Left ventricle myocardium inferior (tissue), 1 donor: ENCODE measurements at regions not wholly inside any gene's neighbourhood (a gene's known extent, or its start where the extent isn't known, plus 50 kb on each side); places are given as distances from the start of the nearest gene placed in this dataset.

ENCODE experiments used
- DNase-seq: peaks from one replicate; pipeline ENCODE4 v3.0.0-alpha.2; 2020
- H3K27ac ChIP-seq: fragments of 200-600 bp; replicated peaks from 2 replicates; pipeline ENCODE4 v1.8.0; 2021
- H3K27me3 ChIP-seq: fragments of 200-600 bp; 2 replicates; pipeline ENCODE4 v1.8.0; 2021; ENCODE audit warnings: low read depth
- H3K36me3 ChIP-seq: fragments of 200-600 bp; 2 replicates; pipeline ENCODE4 v1.8.0; 2021
- H3K4me1 ChIP-seq: fragments of 200-600 bp; 2 replicates; pipeline ENCODE4 v1.8.0; 2021
- H3K4me3 ChIP-seq: fragments of 200-600 bp; 2 replicates; pipeline ENCODE4 v1.8.0; 2021; ENCODE audit warnings: mild to moderate bottlenecking, moderate library complexity
- H3K9me3 ChIP-seq: fragments of 200-600 bp; replicated peaks from 2 replicates; pipeline ENCODE4 v1.8.0; 2021
- CTCF ChIP-seq: fragments of 200-600 bp; IDR thresholded peaks from 2 replicates; pipeline ENCODE4 v1.8.0; 2021; ENCODE audit warnings: antibody characterized with exemption, mild to moderate bottlenecking, borderline replicate concordance
- intact Hi-C: fragments of 100-400 bp; cut with micrococcal nuclease; formaldehyde crosslinking; loops from one replicate; pipeline ENCODE4 v1.11.0; 2022
- donor health status: DM: no; HTN: yes; CAD: no; lungs with severe emphysema.

- Histone ChIP-seq H3K27ac (no peak overlapping the region), H3K4me3 (no peak overlapping the region), H3K27me3 (peaks cover 57% of the 10 kb centered on the region), H3K36me3 (no peaks in the 10 kb centered on the region), H3K4me1 (no peaks in the 10 kb centered on the region), H3K9me3 (peaks cover 5% of the 10 kb centered on the region)
- intact Hi-C loops: no loop called here
- TF ChIP-seq CTCF: no peak
- DNase-seq: no peak
Measured at GRCh38 chr9:113793558-113793957, 82.6 kb upstream of the ZNF618 start.

- Histone ChIP-seq H3K4me3 (no peak overlapping the region), H3K9me3 (peaks cover 5% of the 10 kb centered on the region), H3K36me3 (no peaks in the 10 kb centered on the region), H3K4me1 (no peaks in the 10 kb centered on the region), H3K27me3 (peaks cover 51% of the 10 kb centered on the region), H3K27ac (no peak overlapping the region)
- no peak for DNase-seq
- intact Hi-C loops: no loop called here
- no peak for TF ChIP-seq CTCF
Measured at GRCh38 chr9:113794721-113795120, 81.4 kb upstream of the ZNF618 start.

- Histone ChIP-seq H3K4me3 (no peak overlapping the region), H3K9me3 (peaks cover 5% of the 10 kb centered on the region), H3K27me3 (peaks cover 53% of the 10 kb centered on the region), H3K27ac (no peak overlapping the region), H3K4me1 (no peaks in the 10 kb centered on the region), H3K36me3 (no peaks in the 10 kb centered on the region)
- TF ChIP-seq CTCF: no peak
- DNase-seq: no peak
- intact Hi-C loops: no loop called here
Measured at GRCh38 chr9:113795811-113796392, 80.2 kb upstream of the ZNF618 start.

GRCh38 chr9:113796646-113797426 lies 79.3 kb upstream of the ZNF618 start:
- Histone ChIP-seq H3K4me1 (no peaks in the 10 kb centered on the region), H3K4me3 (no peak overlapping the region), H3K27ac (no peak overlapping the region), H3K27me3 (peaks cover 52% of the 10 kb centered on the region), H3K9me3 (no peaks in the 10 kb centered on the region), H3K36me3 (no peaks in the 10 kb centered on the region)
- no peak for DNase-seq
- intact Hi-C loops: no loop called here
- no peak for TF ChIP-seq CTCF

- no peak for DNase-seq
- no peaks in the 10 kb centered on the region for H3K36me3 ChIP-seq
- intact Hi-C loops: no loop called here
- H3K4me1 ChIP-seq: no peaks in the 10 kb centered on the region
- H3K27me3 ChIP-seq: peaks cover 53% of the 10 kb centered on the region
- H3K27ac ChIP-seq: no peak overlapping the region
- H3K9me3 ChIP-seq: no peaks in the 10 kb centered on the region
- no peak for TF ChIP-seq CTCF
- H3K4me3 ChIP-seq: no peak overlapping the region
Measured at GRCh38 chr9:113798062-113799030, 77.8 kb upstream of the ZNF618 start.
